Activated naive CD4-positive, alpha-beta T cell treated with anti-CD3 and anti-CD28 coated beads for 36 hours (primary cell): ENCODE measurements at regions not wholly inside any gene's neighbourhood (a gene's known extent, or its start where the extent isn't known, plus 50 kb on each side); places are given as distances from the start of the nearest gene placed in this dataset.
"Not testable (repeated sequence)": the region's sequence is repeated elsewhere in the genome, so short reads cannot be mapped to it uniquely, and the experiment has no call there.

Experiments
- CTCF ChIA-PET: fragments of 350-600 bp; sonication (Branson Sonifier 250); formaldehyde crosslinking; loops from one replicate; lab custom pipeline; 2021; ENCODE audit warnings: antibody characterized with exemption; lab: Charles Lee
- DNase-seq: peaks from one replicate; pipeline ENCODE4 v3.0.0-alpha.2; 2020
- H3K27ac Mint-ChIP-seq: one replicate; pipeline ENCODE4 v1.8.0; 2021; ENCODE audit warnings: mild to moderate bottlenecking, mixed read lengths
- H3K27me3 Mint-ChIP-seq: one replicate; pipeline ENCODE4 v1.8.0; 2021; ENCODE audit warnings: low read depth, mixed read lengths
- H3K36me3 Mint-ChIP-seq: one replicate; pipeline ENCODE4 v1.8.0; 2021; ENCODE audit warnings: low read depth, mixed read lengths
- H3K4me1 Mint-ChIP-seq: one replicate; pipeline ENCODE4 v1.8.0; 2021; ENCODE audit warnings: low read depth, mixed read lengths
- H3K4me3 Mint-ChIP-seq: one replicate; pipeline ENCODE4 v1.8.0; 2021; ENCODE audit warnings: mild to moderate bottlenecking, moderate library complexity, mixed read lengths
- H3K9me3 Mint-ChIP-seq: one replicate; pipeline ENCODE4 v1.8.0; 2021; ENCODE audit warnings: mixed read lengths
- intact Hi-C: fragments of 100-400 bp; cut with micrococcal nuclease; formaldehyde crosslinking; loops from one replicate; pipeline ENCODE4 v1.15.1; 2023

- Mint-ChIP-seq H3K4me3 (no peak overlapping the region), H3K9me3 (peaks cover 11% of the 10 kb centered on the region), H3K27ac (no peak overlapping the region), H3K4me1 (no peaks in the 10 kb centered on the region), H3K36me3 (no peaks in the 10 kb centered on the region), H3K27me3 (no peaks in the 10 kb centered on the region)
- DNase-seq: no peak
- intact Hi-C loops: no loop called here
- CTCF ChIA-PET: no interaction called here
These were observed 588.3 kb downstream of the DNAH5 start for GRCh38 chr5:13356226-13356625.

GRCh38 chr5:13354611-13355010 is 589.9 kb downstream of the DNAH5 start:
- no peaks in the 10 kb centered on the region for H3K4me1 Mint-ChIP-seq
- no peaks in the 10 kb centered on the region for H3K36me3 Mint-ChIP-seq
- H3K9me3 Mint-ChIP-seq: peaks cover 11% of the 10 kb centered on the region
- CTCF ChIA-PET: no interaction called here
- no peak for DNase-seq
- H3K27ac Mint-ChIP-seq: no peak overlapping the region
- H3K4me3 Mint-ChIP-seq: no peak overlapping the region
- no peaks in the 10 kb centered on the region for H3K27me3 Mint-ChIP-seq
- intact Hi-C loops: no loop called here

- Mint-ChIP-seq H3K4me3 (no peak overlapping the region), H3K27me3 (no peaks in the 10 kb centered on the region)
These were observed 593.7 kb downstream of the DNAH5 start for GRCh38 chr5:13350767-13351166.

GRCh38 chr5:13348568-13348967 is 595.9 kb downstream of the DNAH5 start:
- Mint-ChIP-seq H3K4me1 (no peaks in the 10 kb centered on the region), H3K27ac (no peak overlapping the region), H3K9me3 (peaks cover 2% of the 10 kb centered on the region), H3K36me3 (no peaks in the 10 kb centered on the region), H3K27me3 (no peaks in the 10 kb centered on the region), H3K4me3 (no peak overlapping the region)
- no peak for DNase-seq
- intact Hi-C loops: no loop called here
- CTCF ChIA-PET: no interaction called here

More at GRCh38 chr5:13350767-13351166, 593.7 kb downstream of the DNAH5 start:
- CTCF ChIA-PET: no interaction called here
- Mint-ChIP-seq H3K36me3 (no peaks in the 10 kb centered on the region), H3K4me1 (no peaks in the 10 kb centered on the region), H3K27ac (no peak overlapping the region), H3K9me3 (peaks cover 7% of the 10 kb centered on the region)
- DNase-seq: no peak
- intact Hi-C loops: no loop called here

GRCh38 chr5:13346401-13346800 is 598.1 kb downstream of the DNAH5 start:
- H3K4me3 Mint-ChIP-seq: no peak overlapping the region
- H3K9me3 Mint-ChIP-seq: peaks cover under 1% of the 10 kb centered on the region
- intact Hi-C loops: no loop called here
- H3K27me3 Mint-ChIP-seq: no peaks in the 10 kb centered on the region
- CTCF ChIA-PET: no interaction called here
- H3K27ac Mint-ChIP-seq: no peak overlapping the region
- no peak for DNase-seq
- H3K36me3 Mint-ChIP-seq: no peaks in the 10 kb centered on the region
- H3K4me1 Mint-ChIP-seq: no peaks in the 10 kb centered on the region

GRCh38 chr5:13339093-13339492 is 605.4 kb downstream of the DNAH5 start:
- intact Hi-C loops: no loop called here
- CTCF ChIA-PET: no interaction called here
- no peaks in the 10 kb centered on the region for H3K36me3 Mint-ChIP-seq
- peaks cover 9% of the 10 kb centered on the region for H3K9me3 Mint-ChIP-seq
- no peaks in the 10 kb centered on the region for H3K27me3 Mint-ChIP-seq
- H3K4me3 Mint-ChIP-seq: no peak overlapping the region
- no peak for DNase-seq
- H3K4me1 Mint-ChIP-seq: no peaks in the 10 kb centered on the region
- no peak overlapping the region for H3K27ac Mint-ChIP-seq

- H3K9me3 Mint-ChIP-seq, DNase-seq, H3K4me3 Mint-ChIP-seq, CTCF ChIA-PET, intact Hi-C loops, H3K27ac Mint-ChIP-seq, H3K4me1 Mint-ChIP-seq, H3K27me3 Mint-ChIP-seq, H3K36me3 Mint-ChIP-seq: not testable (repeated sequence)
These were observed 609.5 kb downstream of the DNAH5 start for GRCh38 chr5:13335026-13335425.

- H3K27me3 Mint-ChIP-seq: no peaks in the 10 kb centered on the region
- H3K4me1 Mint-ChIP-seq: no peaks in the 10 kb centered on the region
- H3K27ac Mint-ChIP-seq: no peak overlapping the region
- no peak for DNase-seq
- no peak overlapping the region for H3K4me3 Mint-ChIP-seq
- intact Hi-C loops: no loop called here
- peaks cover 6% of the 10 kb centered on the region for H3K9me3 Mint-ChIP-seq
- CTCF ChIA-PET: no interaction called here
- no peaks in the 10 kb centered on the region for H3K36me3 Mint-ChIP-seq
These were observed 612.9 kb downstream of the DNAH5 start for GRCh38 chr5:13331585-13331984.

- intact Hi-C loops: no loop called here
- Mint-ChIP-seq H3K36me3 (no peaks in the 10 kb centered on the region), H3K9me3 (peaks cover 5% of the 10 kb centered on the region), H3K27me3 (no peaks in the 10 kb centered on the region), H3K27ac (no peak overlapping the region), H3K4me3 (no peak overlapping the region), H3K4me1 (no peaks in the 10 kb centered on the region)
- CTCF ChIA-PET: interaction anchor here (1.4 kb wide), 1 partner anchor 9 kb away, joined by 3 read pairs; no protein-coding TSS in a partner anchor
- DNase-seq: no peak
These were observed 616.2 kb downstream of the DNAH5 start for GRCh38 chr5:13328316-13328715.

- no peak for DNase-seq
- intact Hi-C loops: no loop called here
- Mint-ChIP-seq H3K9me3 (peaks cover 2% of the 10 kb centered on the region), H3K36me3 (no peaks in the 10 kb centered on the region), H3K27ac (no peak overlapping the region), H3K4me3 (no peak overlapping the region), H3K4me1 (no peaks in the 10 kb centered on the region), H3K27me3 (no peaks in the 10 kb centered on the region)
- CTCF ChIA-PET: no interaction called here
These were observed 618.7 kb downstream of the DNAH5 start for GRCh38 chr5:13325765-13326164.

- H3K36me3 Mint-ChIP-seq: no peaks in the 10 kb centered on the region
- intact Hi-C loops: no loop called here
- H3K4me3 Mint-ChIP-seq: no peak overlapping the region
- no peaks in the 10 kb centered on the region for H3K4me1 Mint-ChIP-seq
- H3K27me3 Mint-ChIP-seq: no peaks in the 10 kb centered on the region
- CTCF ChIA-PET: no interaction called here
- no peak overlapping the region for H3K27ac Mint-ChIP-seq
- peaks cover 4% of the 10 kb centered on the region for H3K9me3 Mint-ChIP-seq
- DNase-seq: no peak
These were observed 621.7 kb downstream of the DNAH5 start for GRCh38 chr5:13322769-13323168.

GRCh38 chr5:13317654-13318053 is 626.8 kb downstream of the DNAH5 start:
- H3K4me3 Mint-ChIP-seq: no peak overlapping the region
- no peaks in the 10 kb centered on the region for H3K27me3 Mint-ChIP-seq
- CTCF ChIA-PET: no interaction called here
- H3K9me3 Mint-ChIP-seq: peaks cover 16% of the 10 kb centered on the region
- no peak for DNase-seq
- no peaks in the 10 kb centered on the region for H3K36me3 Mint-ChIP-seq
- H3K27ac Mint-ChIP-seq: no peak overlapping the region
- no peaks in the 10 kb centered on the region for H3K4me1 Mint-ChIP-seq
- intact Hi-C loops: no loop called here

- no peaks in the 10 kb centered on the region for H3K27me3 Mint-ChIP-seq
- H3K9me3 Mint-ChIP-seq: peaks cover 16% of the 10 kb centered on the region
- intact Hi-C loops: no loop called here
- CTCF ChIA-PET: no interaction called here
- no peak for DNase-seq
- no peak overlapping the region for H3K4me3 Mint-ChIP-seq
- H3K4me1 Mint-ChIP-seq: no peaks in the 10 kb centered on the region
- no peaks in the 10 kb centered on the region for H3K36me3 Mint-ChIP-seq
- no peak overlapping the region for H3K27ac Mint-ChIP-seq
These were observed 628.3 kb downstream of the DNAH5 start for GRCh38 chr5:13316176-13316575.

GRCh38 chr5:13307480-13307879 is 637.0 kb downstream of the DNAH5 start:
- Mint-ChIP-seq H3K4me3 (no peak overlapping the region), H3K27me3 (no peaks in the 10 kb centered on the region), H3K36me3 (no peaks in the 10 kb centered on the region), H3K4me1 (no peaks in the 10 kb centered on the region), H3K9me3 (peaks cover 4% of the 10 kb centered on the region), H3K27ac (no peak overlapping the region)
- DNase-seq: no peak
- CTCF ChIA-PET: no interaction called here
- intact Hi-C loops: no loop called here
